Neural cell (in vitro differentiated cells): ENCODE measurements at regions not wholly inside any gene's neighbourhood (a gene's known extent, or its start where the extent isn't known, plus 50 kb on each side); places are given as distances from the start of the nearest gene placed in this dataset.

Source experiments
- EZH2 ChIP-seq: fragments of 200-600, 300-800 bp; shearing (Covaris generic), sonication (generic); IDR thresholded peaks from 2 replicates; pipeline ENCODE4 v1.6.1; 2014; ENCODE audit warnings: antibody characterized with exemption, low read length, borderline replicate concordance, mild to moderate bottlenecking; ENCODE audit not compliant: insufficient read depth, poor library complexity, severe bottlenecking
- POLR2AphosphoS5 ChIP-seq: IDR thresholded peaks from 2 replicates; pipeline ENCODE4 v1.6.1; 2012
- TAF1 ChIP-seq: IDR thresholded peaks from 2 replicates; pipeline ENCODE4 v1.6.1; 2012; ENCODE audit warnings: low read depth
- TF ChIP-seq, protein P1 (sequence below): fragments of 450-650 bp; IDR thresholded peaks from 2 replicates; pipeline ENCODE4 v1.5.1; 2014; ENCODE audit warnings: antibody characterized with exemption, mild to moderate bottlenecking, moderate library complexity; ENCODE audit not compliant: poor library complexity, severe bottlenecking

DNA sequence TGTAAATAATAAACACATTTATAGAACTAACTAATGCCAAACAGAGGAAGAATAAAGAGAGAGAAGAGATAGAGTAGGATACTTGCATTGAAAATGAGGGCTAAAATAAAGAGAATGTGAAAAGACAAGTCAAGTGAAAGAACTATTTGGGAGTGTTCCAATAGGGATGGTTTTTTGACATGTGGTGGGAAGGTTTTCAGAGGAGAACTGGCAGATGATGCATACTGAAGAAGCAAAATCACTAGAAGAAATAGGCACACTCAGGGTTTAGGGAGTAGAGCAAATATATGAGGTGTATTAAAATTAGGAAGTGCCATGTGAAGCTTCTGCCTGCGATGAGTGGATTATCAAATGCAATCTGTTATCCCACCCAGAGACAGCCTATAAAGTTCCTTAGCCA is 744.8 kb downstream of the REEP3 start:
- TF ChIP-seq, protein P1, sequence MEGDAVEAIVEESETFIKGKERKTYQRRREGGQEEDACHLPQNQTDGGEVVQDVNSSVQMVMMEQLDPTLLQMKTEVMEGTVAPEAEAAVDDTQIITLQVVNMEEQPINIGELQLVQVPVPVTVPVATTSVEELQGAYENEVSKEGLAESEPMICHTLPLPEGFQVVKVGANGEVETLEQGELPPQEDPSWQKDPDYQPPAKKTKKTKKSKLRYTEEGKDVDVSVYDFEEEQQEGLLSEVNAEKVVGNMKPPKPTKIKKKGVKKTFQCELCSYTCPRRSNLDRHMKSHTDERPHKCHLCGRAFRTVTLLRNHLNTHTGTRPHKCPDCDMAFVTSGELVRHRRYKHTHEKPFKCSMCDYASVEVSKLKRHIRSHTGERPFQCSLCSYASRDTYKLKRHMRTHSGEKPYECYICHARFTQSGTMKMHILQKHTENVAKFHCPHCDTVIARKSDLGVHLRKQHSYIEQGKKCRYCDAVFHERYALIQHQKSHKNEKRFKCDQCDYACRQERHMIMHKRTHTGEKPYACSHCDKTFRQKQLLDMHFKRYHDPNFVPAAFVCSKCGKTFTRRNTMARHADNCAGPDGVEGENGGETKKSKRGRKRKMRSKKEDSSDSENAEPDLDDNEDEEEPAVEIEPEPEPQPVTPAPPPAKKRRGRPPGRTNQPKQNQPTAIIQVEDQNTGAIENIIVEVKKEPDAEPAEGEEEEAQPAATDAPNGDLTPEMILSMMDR: no peak
- TF ChIP-seq TAF1 (no peak), EZH2 (no peak), POLR2AphosphoS5 (no peak)
